COLO668 (cell line): ENCODE measurements at regions not wholly inside any gene's neighbourhood (a gene's known extent, or its start where the extent isn't known, plus 50 kb on each side); places are given as distances from the start of the nearest gene placed in this dataset.

Experiments
- DNase-seq: peaks from one replicate; lab custom pipeline; 2025; ENCODE audit not compliant: unreplicated experiment; lab: John Stamatoyannopoulos, UW

- DNase-seq = no peak
Measured at GRCh38 chr15:39110336-39110735, 470.5 kb upstream of the THBS1 start.

DNA sequence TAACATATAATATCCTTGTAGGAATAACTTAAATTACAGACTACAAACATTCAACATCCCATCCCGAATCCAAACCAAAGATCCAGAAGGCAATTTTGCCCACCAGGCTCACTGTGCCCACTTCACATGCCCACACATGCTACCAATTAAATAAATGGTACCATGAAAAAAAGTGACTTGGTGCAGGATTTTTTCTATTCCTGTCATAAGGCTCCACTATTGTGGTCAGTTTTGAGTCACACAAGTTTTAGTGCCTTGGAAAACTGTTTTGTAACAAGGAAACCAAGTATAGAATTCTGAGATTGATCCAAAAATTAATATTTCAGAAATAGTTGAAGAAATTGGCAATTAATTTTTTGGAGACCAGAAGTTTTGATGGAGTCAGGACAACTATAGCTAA, 470.1 kb upstream of the THBS1 start:
- no peak for DNase-seq

DNA sequence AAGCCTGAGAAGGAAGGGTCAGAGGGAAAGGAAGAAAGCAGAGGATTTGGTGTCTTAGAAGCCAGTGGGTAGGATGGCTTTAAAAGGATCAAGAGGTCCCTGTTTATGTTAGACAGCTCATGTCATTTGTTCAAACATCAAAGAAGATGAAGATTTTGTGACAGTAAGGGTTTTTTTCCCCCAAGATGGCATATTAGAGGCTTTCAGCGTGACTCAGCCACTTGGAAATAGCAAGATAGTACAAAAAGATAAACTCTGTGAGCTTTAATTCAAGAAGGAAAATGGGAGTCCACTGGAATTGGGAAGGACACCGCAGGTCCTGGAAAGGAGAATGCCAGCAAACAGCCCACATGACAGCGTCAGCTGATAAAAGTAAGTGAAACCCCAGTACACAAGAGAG, 467.1 kb upstream of the THBS1 start:
- no peak for DNase-seq

GRCh38 chr15:39114690-39115378, 466.0 kb upstream of the THBS1 start:
- no peak for DNase-seq

- no peak for DNase-seq
Measured at GRCh38 chr15:39115379-39116057, 465.4 kb upstream of the THBS1 start.

GRCh38 chr15:39118510-39118909, 462.4 kb upstream of the THBS1 start:
- no peak for DNase-seq

DNA sequence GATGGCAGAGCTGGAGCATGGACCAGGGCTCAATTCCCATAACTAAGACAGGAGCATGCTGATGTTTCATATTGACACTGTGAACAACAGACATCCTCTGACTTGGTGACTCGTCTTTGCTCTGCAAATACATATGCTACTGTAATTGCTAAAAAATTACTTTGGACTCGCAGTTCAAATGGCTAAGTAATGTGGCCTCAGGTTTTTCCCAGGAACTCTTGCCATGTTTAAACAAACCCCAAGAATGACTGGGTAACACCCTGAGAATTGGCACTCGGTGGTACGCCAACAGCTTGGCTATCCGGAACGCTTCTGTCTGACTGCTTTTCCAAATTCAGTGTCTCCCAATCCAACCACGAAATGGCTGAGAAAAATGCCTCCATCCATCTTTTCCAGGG, 456.7 kb upstream of the THBS1 start:
- DNase-seq = no peak

DNA sequence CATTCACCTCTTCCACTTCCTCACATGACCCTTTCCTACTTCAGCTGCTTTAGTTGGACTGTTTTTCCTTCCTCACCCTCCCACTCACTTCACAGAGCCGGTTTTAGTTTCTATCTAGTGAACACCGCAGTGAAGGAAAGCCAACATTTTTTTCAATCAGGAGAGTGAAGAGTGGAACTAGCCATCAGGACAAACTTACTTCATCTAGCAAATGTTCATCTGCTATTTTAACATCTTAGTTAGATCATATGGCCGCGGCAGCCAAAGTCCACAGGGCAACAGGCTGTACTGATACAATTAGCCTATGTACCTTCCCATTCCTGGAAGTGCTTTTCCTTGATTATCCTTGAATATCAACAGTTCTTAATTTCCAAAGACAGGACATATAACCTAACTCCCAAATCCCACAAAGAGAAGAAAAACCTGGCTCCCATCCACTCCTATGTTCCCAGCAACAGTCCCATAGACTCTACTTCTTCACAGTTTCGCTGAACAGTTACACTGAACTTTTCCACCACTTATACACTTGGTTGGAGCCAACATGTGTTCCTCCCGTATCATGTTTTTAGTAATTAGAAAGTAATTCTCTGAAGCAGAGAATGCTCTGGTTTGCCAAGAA, 456.2 kb upstream of the THBS1 start:
- no peak for DNase-seq

GRCh38 chr15:39125226-39125625, 455.7 kb upstream of the THBS1 start:
- no peak for DNase-seq

- peak; percentile 20 for DNase-seq
Measured at GRCh38 chr15:39125904-39126303, 455.0 kb upstream of the THBS1 start.

DNA sequence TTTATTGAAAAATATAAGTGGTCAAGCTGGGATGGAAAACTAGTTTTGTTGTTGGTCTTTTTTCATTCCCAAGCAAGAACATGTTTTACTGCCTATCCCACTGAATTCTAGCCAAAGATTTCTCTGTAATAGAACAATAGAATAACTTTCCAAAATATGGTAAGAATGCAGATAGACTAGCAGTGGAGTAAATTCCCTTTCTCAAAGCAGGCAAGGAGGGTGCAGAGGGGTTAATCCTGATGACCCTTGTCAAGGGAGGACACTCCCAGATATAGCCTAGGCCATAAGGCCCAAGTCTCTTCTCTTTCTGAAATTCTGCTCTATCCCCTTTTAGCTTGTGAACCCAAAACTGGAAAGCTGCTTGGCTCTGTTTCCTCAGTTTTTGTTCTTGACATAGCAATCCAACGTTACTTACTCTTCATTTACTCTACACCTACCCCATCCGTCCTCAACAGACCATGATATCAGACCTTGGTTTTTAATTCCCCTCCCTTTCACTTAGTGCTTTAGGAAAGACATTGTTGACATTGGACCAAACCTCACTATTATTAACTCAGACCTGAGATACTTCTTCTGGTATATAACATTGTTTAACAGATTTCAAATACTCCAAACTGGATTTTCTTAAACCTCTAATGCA, 453.6 kb upstream of the THBS1 start:
- no peak for DNase-seq

GRCh38 chr15:39127925-39128617, 452.8 kb upstream of the THBS1 start:
- DNase-seq = peak; percentile 35

GRCh38 chr15:39128746-39129145, 452.1 kb upstream of the THBS1 start:
- DNase-seq = no peak

DNA sequence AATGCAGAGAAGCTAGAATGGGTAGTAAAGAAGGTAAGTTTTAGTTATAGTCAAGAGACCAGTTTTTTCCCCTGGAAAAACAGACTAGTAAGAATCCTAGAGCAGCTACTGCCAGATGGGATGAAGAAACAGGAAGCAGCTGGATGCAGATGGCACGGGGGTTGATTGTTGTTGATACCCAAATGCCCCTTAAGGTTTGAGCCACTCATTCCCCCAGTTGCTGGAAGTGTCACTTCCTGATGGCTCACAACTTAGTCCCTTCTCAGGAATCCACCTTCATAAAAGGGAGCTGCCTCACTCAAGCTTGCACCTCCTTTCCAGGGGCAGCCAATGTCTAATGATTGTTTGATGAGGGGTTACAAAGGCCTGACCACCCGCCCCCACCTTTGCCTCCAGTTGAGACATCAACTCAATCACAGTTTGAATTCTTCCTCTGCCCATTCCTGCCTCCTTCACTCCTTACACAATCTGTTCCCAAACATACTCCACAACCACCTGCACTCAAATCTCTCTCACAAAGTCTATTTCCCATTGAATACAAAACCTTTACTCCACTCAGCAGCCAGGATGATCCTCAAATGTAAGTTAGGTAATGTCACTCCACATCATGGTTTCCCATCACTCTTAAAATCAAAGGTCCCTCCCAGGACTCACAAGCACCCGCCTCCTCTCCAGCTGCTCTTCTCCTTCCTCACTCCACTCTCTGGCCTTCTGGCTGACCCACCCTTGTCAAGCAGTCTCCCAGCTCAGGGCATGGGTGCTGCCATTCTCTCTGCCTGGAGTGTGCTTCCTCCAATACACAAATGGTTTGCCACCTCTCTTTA, 450.1 kb upstream of the THBS1 start:
- DNase-seq = no peak

DNA sequence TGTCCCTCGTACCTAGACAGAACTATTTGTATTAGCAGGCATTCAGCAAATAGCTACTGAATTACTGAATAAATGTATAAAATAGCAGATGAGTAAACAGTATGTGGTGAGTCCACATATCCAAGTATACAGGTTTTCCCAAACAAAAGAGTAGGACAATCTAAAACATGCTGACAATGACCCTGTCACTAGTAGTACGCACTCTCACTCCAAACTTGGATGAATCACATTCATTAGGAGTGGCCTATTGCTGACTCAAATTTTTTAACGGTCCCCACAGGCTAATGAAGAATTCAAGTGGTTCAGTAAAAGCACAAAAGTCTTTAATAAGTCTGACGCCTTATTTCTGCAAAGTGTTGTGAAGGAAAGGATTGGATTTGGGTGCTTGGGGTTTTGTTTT, 449.3 kb upstream of the THBS1 start:
- no peak for DNase-seq

- no peak for DNase-seq
Measured at GRCh38 chr15:39132070-39132469, 448.8 kb upstream of the THBS1 start.

DNA sequence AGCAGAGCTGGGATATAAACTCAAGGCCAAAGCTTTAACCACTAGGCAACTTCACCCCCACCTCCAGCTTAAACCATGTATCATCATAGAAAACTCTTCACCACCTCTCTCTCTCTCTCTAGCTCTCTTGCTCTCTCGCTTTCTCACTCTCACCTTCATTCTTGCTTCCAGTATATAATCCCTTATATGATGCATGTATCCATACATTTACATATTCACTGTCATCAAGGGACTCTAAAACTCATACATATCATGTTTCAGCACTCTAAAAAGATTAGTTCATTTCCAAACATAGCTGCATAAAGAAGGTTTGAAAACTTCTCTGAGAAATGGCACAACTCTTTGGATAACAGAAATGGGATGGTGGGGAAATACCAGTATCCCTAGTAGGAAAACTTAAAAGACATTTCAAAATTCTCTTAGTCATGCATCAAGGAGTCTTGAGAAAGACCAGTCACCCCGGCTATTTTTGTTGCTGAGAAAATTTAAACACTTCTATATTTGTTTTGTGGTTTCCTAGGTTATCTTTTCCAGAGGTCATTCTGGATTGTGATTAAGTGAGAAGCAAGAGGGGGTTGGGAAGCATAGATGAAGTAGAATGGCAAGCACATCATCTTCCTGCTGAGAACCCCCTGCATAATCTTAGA, 447.8 kb upstream of the THBS1 start:
- no peak for DNase-seq

DNA sequence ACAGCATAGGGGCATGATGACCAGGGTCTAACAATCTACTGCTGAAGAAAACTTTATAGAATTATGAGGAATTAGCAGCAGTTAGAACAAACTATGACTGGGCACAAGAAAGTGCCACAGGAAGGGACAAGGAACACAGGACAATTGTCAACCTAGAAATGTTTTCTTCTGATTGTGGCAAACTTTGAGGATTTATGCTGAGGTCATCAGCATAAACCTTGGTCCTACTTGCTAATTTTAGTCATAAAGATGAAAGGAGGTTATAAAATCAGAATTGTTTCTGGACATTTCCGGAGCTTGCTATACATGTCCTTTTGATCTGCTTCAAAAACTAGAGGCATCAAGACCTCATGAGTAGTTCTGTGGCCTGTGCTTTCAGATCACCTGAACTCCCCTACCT, 446.6 kb upstream of the THBS1 start:
- no peak for DNase-seq

DNA sequence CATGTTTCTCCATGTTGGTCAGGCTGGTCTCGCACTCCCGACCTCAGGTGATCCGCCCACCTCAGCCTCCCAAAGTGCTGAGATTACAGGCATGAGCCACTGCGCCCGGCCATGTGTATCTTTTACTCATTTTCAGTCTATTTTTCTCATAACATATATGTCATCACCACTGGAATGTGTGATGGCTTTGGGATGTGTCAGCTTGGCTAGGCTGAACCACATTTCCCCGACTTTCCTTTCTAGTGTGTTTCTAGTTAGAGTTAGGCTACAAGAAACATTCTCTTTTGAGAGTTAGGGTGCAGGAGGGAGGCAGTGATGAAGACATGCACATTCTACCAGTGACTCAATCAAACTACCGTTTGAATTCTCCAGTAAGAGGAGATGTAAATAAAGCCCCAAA, 444.9 kb upstream of the THBS1 start:
- DNase-seq = no peak

- no peak for DNase-seq
Measured at GRCh38 chr15:39139431-39140059, 441.3 kb upstream of the THBS1 start.
